Loucy (cell line): ENCODE measurements at regions not wholly inside any gene's neighbourhood (a gene's known extent, or its start where the extent isn't known, plus 50 kb on each side); places are given as distances from the start of the nearest gene placed in this dataset.
"Not testable (repeated sequence)": the region's sequence is repeated elsewhere in the genome, so short reads cannot be mapped to it uniquely, and the experiment has no call there.

Experiments used
- H2AFZ ChIP-seq: fragments of 200-600 bp; sonication (generic); 2 replicates; pipeline ENCODE4 v1.6.0; 2016; ENCODE audit warnings: antibody characterized with exemption, mild to moderate bottlenecking, low read length, moderate library complexity
- H3F3A ChIP-seq: fragments of 200-600 bp; 2 replicates; pipeline ENCODE4 v1.6.0; 2016; ENCODE audit warnings: antibody characterized with exemption, low read depth, mild to moderate bottlenecking
- H3K27me3 ChIP-seq: fragments of 200-600 bp; sonication (generic); 2 replicates; pipeline ENCODE4 v1.6.1; 2014; ENCODE audit warnings: low read length, mild to moderate bottlenecking; ENCODE audit not compliant: insufficient read depth, poor library complexity, severe bottlenecking
- H3K36me3 ChIP-seq: fragments of 200-600 bp; sonication (generic); 2 replicates; pipeline ENCODE4 v1.6.1; 2016; ENCODE audit warnings: low read length; ENCODE audit not compliant: insufficient read depth
- H3K4me1 ChIP-seq: fragments of 200-600 bp; sonication (generic); 2 replicates; pipeline ENCODE4 v1.5.1; 2014; ENCODE audit warnings: low read length, mild to moderate bottlenecking; ENCODE audit not compliant: insufficient read depth, poor library complexity, severe bottlenecking
- H3K4me2 ChIP-seq: fragments of 200-600 bp; sonication (generic); 2 replicates; pipeline ENCODE4 v1.6.0; 2014; ENCODE audit warnings: antibody characterized with exemption, low read length, low read depth, mild to moderate bottlenecking; ENCODE audit not compliant: poor library complexity, severe bottlenecking
- H3K4me3 ChIP-seq: fragments of 200-600 bp; sonication (generic); 2 replicates; pipeline ENCODE4 v1.5.1; 2014; ENCODE audit warnings: low read length, mild to moderate bottlenecking, mixed read lengths; ENCODE audit not compliant: poor library complexity, severe bottlenecking
- H3K79me2 ChIP-seq: fragments of 200-600 bp; sonication (generic); 2 replicates; pipeline ENCODE4 v1.6.1; 2014; ENCODE audit warnings: low read length; ENCODE audit not compliant: insufficient read depth
- H3K9ac ChIP-seq: fragments of 200-600 bp; sonication (generic); 2 replicates; pipeline ENCODE4 v1.6.0; 2014; ENCODE audit warnings: mild to moderate bottlenecking, low read depth, low read length, moderate library complexity; ENCODE audit not compliant: poor library complexity, severe bottlenecking
- H3K9me2 ChIP-seq: fragments of 200-600 bp; sonication (generic); replicated peaks from 2 replicates; pipeline ENCODE4 v1.6.1; 2016; ENCODE audit warnings: low read depth, low read length, mixed read lengths
- H3K9me3 ChIP-seq: fragments of 200-600 bp; sonication (generic); 2 replicates; pipeline ENCODE4 v1.6.1; 2014; ENCODE audit warnings: mild to moderate bottlenecking, antibody characterized with exemption, low read length, low read depth; ENCODE audit not compliant: insufficient read depth
- H4K20me1 ChIP-seq: fragments of 200-600 bp; sonication (generic); 2 replicates; pipeline ENCODE4 v1.6.0; 2014; ENCODE audit warnings: antibody characterized with exemption, low read length, mild to moderate bottlenecking; ENCODE audit not compliant: insufficient read depth, poor library complexity, severe bottlenecking
- CTCF ChIP-seq: fragments of 200-600 bp; sonication (generic); conservative IDR thresholded peaks from 2 replicates; pipeline ENCODE4 v1.5.1; 2014; ENCODE audit warnings: mild to moderate bottlenecking, antibody characterized with exemption, low read length
- EZH2phosphoT487 ChIP-seq: fragments of 200-600 bp; IDR thresholded peaks from 2 replicates; pipeline ENCODE4 v1.6.1; 2018; ENCODE audit warnings: antibody characterized with exemption, mild to moderate bottlenecking, moderate library complexity, borderline replicate concordance

- H3K4me1 ChIP-seq: no peaks in the 10 kb centered on the region
- no peaks in the 10 kb centered on the region for H4K20me1 ChIP-seq
- H3K4me2 ChIP-seq: no peak overlapping the region
- no peaks in the 10 kb centered on the region for H3K36me3 ChIP-seq
- no peaks in the 10 kb centered on the region for H3K79me2 ChIP-seq
- H3K4me3 ChIP-seq: no peak overlapping the region
- TF ChIP-seq CTCF: no peak
- no peak for TF ChIP-seq EZH2phosphoT487
- H3K27me3 ChIP-seq: no peaks in the 10 kb centered on the region
- H2AFZ ChIP-seq: no peak overlapping the region
- no peaks in the 10 kb centered on the region for H3F3A ChIP-seq
- H3K9ac ChIP-seq: no peak overlapping the region
- no peaks in the 10 kb centered on the region for H3K9me2 ChIP-seq
- no peaks in the 10 kb centered on the region; the same call in 1 of the 2 replicates for H3K9me3 ChIP-seq
Observed at GRCh38 chr4:71872767-71873415, 89.0 kb upstream of the GC start.

- no peaks in the 10 kb centered on the region for H4K20me1 ChIP-seq
- H2AFZ ChIP-seq: no peak overlapping the region
- no peak overlapping the region for H3K4me2 ChIP-seq
- H3K36me3 ChIP-seq: no peaks in the 10 kb centered on the region
- H3K9me3 ChIP-seq: no peaks in the 10 kb centered on the region; the same call in 1 of the 2 replicates
- no peaks in the 10 kb centered on the region for H3K79me2 ChIP-seq
- TF ChIP-seq EZH2phosphoT487 (no peak), CTCF (no peak)
- H3K9me2 ChIP-seq: no peaks in the 10 kb centered on the region
- H3K27me3 ChIP-seq: no peaks in the 10 kb centered on the region
- H3K9ac ChIP-seq: no peak overlapping the region
- H3K4me3 ChIP-seq: no peak overlapping the region
- no peaks in the 10 kb centered on the region for H3K4me1 ChIP-seq
- no peaks in the 10 kb centered on the region for H3F3A ChIP-seq
Observed at GRCh38 chr4:71878376-71878775, 94.5 kb upstream of the GC start.

- Histone ChIP-seq H3K9ac (no peak overlapping the region), H2AFZ (no peak overlapping the region), H3K4me2 (no peak overlapping the region)
Observed at GRCh38 chr4:71882113-71882841, 98.4 kb upstream of the GC start.

GRCh38 chr4:71900366-71900765 is 116.5 kb upstream of the GC start:
- not testable (repeated sequence) for H3K4me1 ChIP-seq, H4K20me1 ChIP-seq, H3K27me3 ChIP-seq, H3K9me3 ChIP-seq, H3K36me3 ChIP-seq, H3K4me3 ChIP-seq, H3K4me2 ChIP-seq, H3F3A ChIP-seq, H3K9ac ChIP-seq, H3K79me2 ChIP-seq, H2AFZ ChIP-seq, H3K9me2 ChIP-seq

More at GRCh38 chr4:71882113-71882841, 98.4 kb upstream of the GC start:
- Histone ChIP-seq H3K9me3 (no peaks in the 10 kb centered on the region; the same call in 1 of the 2 replicates), H3K27me3 (no peaks in the 10 kb centered on the region), H3F3A (no peaks in the 10 kb centered on the region), H3K9me2 (no peaks in the 10 kb centered on the region), H3K4me1 (no peaks in the 10 kb centered on the region), H3K36me3 (no peaks in the 10 kb centered on the region), H4K20me1 (no peaks in the 10 kb centered on the region), H3K4me3 (no peak overlapping the region), H3K79me2 (no peaks in the 10 kb centered on the region)
- TF ChIP-seq CTCF: no peak
- no peak for TF ChIP-seq EZH2phosphoT487

- H3K9me3 ChIP-seq, H3K27me3 ChIP-seq, H3K79me2 ChIP-seq, H2AFZ ChIP-seq, H3K4me3 ChIP-seq, H3K9ac ChIP-seq, H3K4me2 ChIP-seq, H4K20me1 ChIP-seq, H3F3A ChIP-seq, H3K36me3 ChIP-seq, H3K4me1 ChIP-seq, H3K9me2 ChIP-seq: not testable (repeated sequence)
Observed at GRCh38 chr4:71905594-71905993, 121.7 kb upstream of the GC start.
